Mesodermal cell (in vitro differentiated cells): ENCODE measurements at regions not wholly inside any gene's neighbourhood (a gene's known extent, or its start where the extent isn't known, plus 50 kb on each side); places are given as distances from the start of the nearest gene placed in this dataset.
"Not testable (repeated sequence)": the region's sequence is repeated elsewhere in the genome, so short reads cannot be mapped to it uniquely, and the experiment has no call there.

ENCODE experiments used
- H3K27ac ChIP-seq: 2 replicates; pipeline ENCODE4 v1.7.0; 2013; ENCODE audit warnings: mild to moderate bottlenecking, low read depth, low read length, moderate library complexity; ENCODE audit not compliant: severe bottlenecking
- H3K36me3 ChIP-seq: 2 replicates; pipeline ENCODE4 v1.7.1; 2013; ENCODE audit warnings: mild to moderate bottlenecking, low read length, moderate library complexity; ENCODE audit not compliant: control insufficient read depth, insufficient read depth
- H3K4me1 ChIP-seq: one replicate; pipeline ENCODE4 v1.7.1; 2013; ENCODE audit warnings: mild to moderate bottlenecking, low read length; ENCODE audit not compliant: insufficient read depth, control insufficient read depth, poor library complexity, severe bottlenecking
- H3K4me3 ChIP-seq: 2 replicates; pipeline ENCODE4 v1.7.0; 2013; ENCODE audit warnings: low read length, control low read depth, mild to moderate bottlenecking; ENCODE audit not compliant: insufficient read depth, poor library complexity, severe bottlenecking; ENCODE audit errors: extremely low read depth
- H3K9me3 ChIP-seq: 2 replicates; pipeline ENCODE4 v1.7.1; 2013; ENCODE audit warnings: mild to moderate bottlenecking, low read length, moderate library complexity; ENCODE audit not compliant: control insufficient read depth
- WGBS, 2 experiments: methylation state at CpG; one replicate each; pipeline ENCODE4 v1.1.5; 2013; ENCODE audit warnings: missing lambda C conversion rate in 2 of 2; ENCODE audit not compliant: insufficient coverage in 2 of 2; 5-methylcytosine and 5-hydroxymethylcytosine counted together

- Histone ChIP-seq H3K4me3 (no peak overlapping the region), H3K9me3 (no peaks in the 10 kb centered on the region), H3K36me3 (no peaks in the 10 kb centered on the region), H3K4me1 (no peaks in the 10 kb centered on the region), H3K27ac (no peak overlapping the region)
- 91 to 100% methylated on average over 1 to 4 of the region's 8 CpGs for WGBS, 2 experiments
Observed at GRCh38 chr16:29124828-29125227, 140.0 kb downstream of the LAT start.

GRCh38 chr16:29124162-29124561 is 139.3 kb downstream of the LAT start:
- 83 to 100% methylated on average over 1 of the region's 7 CpGs for WGBS, 2 experiments
- H3K27ac ChIP-seq, H3K4me3 ChIP-seq: not testable (repeated sequence)

GRCh38 chr16:29120680-29121079 is 135.8 kb downstream of the LAT start:
- 57 to 66% methylated on average over 6 to 9 of the region's 11 CpGs for WGBS, 2 experiments
- H3K4me3 ChIP-seq, H3K4me1 ChIP-seq, H3K9me3 ChIP-seq, H3K27ac ChIP-seq, H3K36me3 ChIP-seq: not testable (repeated sequence)

More at GRCh38 chr16:29124162-29124561, 139.3 kb downstream of the LAT start:
- not testable (repeated sequence) for H3K4me1 ChIP-seq, H3K9me3 ChIP-seq, H3K36me3 ChIP-seq

- 85% methylated on average over 11 of the region's 15 CpGs for WGBS, 2 experiments
Observed at GRCh38 chr16:29118301-29118957, 133.6 kb downstream of the LAT start.

GRCh38 chr16:29117631-29118030 is 132.8 kb downstream of the LAT start:
- H3K4me3 ChIP-seq: no peak overlapping the region
- H3K4me1 ChIP-seq: peaks cover 2% of the 10 kb centered on the region

More at GRCh38 chr16:29118301-29118957, 133.6 kb downstream of the LAT start:
- not testable (repeated sequence) for H3K9me3 ChIP-seq, H3K27ac ChIP-seq, H3K4me3 ChIP-seq, H3K4me1 ChIP-seq, H3K36me3 ChIP-seq

GRCh38 chr16:29116980-29117379 is 132.1 kb downstream of the LAT start:
- H3K27ac ChIP-seq: no peak overlapping the region
- peaks cover 2% of the 10 kb centered on the region for H3K4me1 ChIP-seq
- H3K4me3 ChIP-seq: no peak overlapping the region
- 93 to 99% methylated on average over 9 to 10 of the region's 14 CpGs for WGBS, 2 experiments
- H3K36me3 ChIP-seq: no peaks in the 10 kb centered on the region
- no peaks in the 10 kb centered on the region for H3K9me3 ChIP-seq

More at GRCh38 chr16:29117631-29118030, 132.8 kb downstream of the LAT start:
- Histone ChIP-seq H3K36me3 (no peaks in the 10 kb centered on the region), H3K27ac (no peak overlapping the region), H3K9me3 (no peaks in the 10 kb centered on the region)
- 96 to 97% methylated on average over 6 to 7 of the region's 7 CpGs for WGBS, 2 experiments

GRCh38 chr16:29116207-29116606 is 131.4 kb downstream of the LAT start:
- WGBS, 2 experiments: 85 to 94% methylated on average over 6 to 11 of the region's 12 CpGs

GRCh38 chr16:29115802-29116141 is 130.9 kb downstream of the LAT start:
- H3K27ac ChIP-seq: not testable (repeated sequence)
- WGBS, 2 experiments: 33 to 60% methylated on average over 2 of the region's 3 CpGs

More at GRCh38 chr16:29116207-29116606, 131.4 kb downstream of the LAT start:
- not testable (repeated sequence) for H3K9me3 ChIP-seq, H3K27ac ChIP-seq, H3K36me3 ChIP-seq, H3K4me3 ChIP-seq, H3K4me1 ChIP-seq

GRCh38 chr16:29114989-29115801 is 130.3 kb downstream of the LAT start:
- not testable (repeated sequence) for H3K36me3 ChIP-seq, H3K4me1 ChIP-seq, H3K27ac ChIP-seq, H3K9me3 ChIP-seq, H3K4me3 ChIP-seq
- WGBS, 2 experiments: 44 to 100% methylated on average over 2 to 5 of the region's 26 CpGs

More at GRCh38 chr16:29115802-29116141, 130.9 kb downstream of the LAT start:
- H3K4me1 ChIP-seq, H3K4me3 ChIP-seq, H3K36me3 ChIP-seq, H3K9me3 ChIP-seq: not testable (repeated sequence)

GRCh38 chr16:29114574-29114973 is 129.7 kb downstream of the LAT start:
- H3K36me3 ChIP-seq: no peaks in the 10 kb centered on the region
- H3K9me3 ChIP-seq: no peaks in the 10 kb centered on the region
- no peak overlapping the region for H3K27ac ChIP-seq
- H3K4me1 ChIP-seq: peaks cover 2% of the 10 kb centered on the region
- no peak overlapping the region for H3K4me3 ChIP-seq
- 96 to 100% methylated on average over 1 to 4 of the region's 6 CpGs for WGBS, 2 experiments

GRCh38 chr16:29113446-29113845 is 128.6 kb downstream of the LAT start:
- not testable (repeated sequence) for H3K4me1 ChIP-seq, H3K27ac ChIP-seq, H3K36me3 ChIP-seq, H3K4me3 ChIP-seq, H3K9me3 ChIP-seq
- WGBS, 2 experiments: no CpG with 5 or more reads among the region's 1 CpG
